K562 (cell line): ENCODE measurements at regions not wholly inside any gene's neighbourhood (a gene's known extent, or its start where the extent isn't known, plus 50 kb on each side); places are given as distances from the start of the nearest gene placed in this dataset.

Source experiments
- ATAC-seq: fragments of 200-7000 bp; cut with Tn5 transposase; 3 replicates; pipeline ENCODE4 v1.9.1; 2020; ENCODE audit warnings: moderate library complexity
- BruUV-seq: library from RNA; stranded (reverse); fragments of 400-500 nt; replicated peaks from 2 replicates; lab custom pipeline; 2021; lab: Mats Ljungman, UMichigan
- CTCF ChIA-PET: fragments of 300-600 bp; formaldehyde crosslinking; extraction: SDS; loops from one replicate; lab custom pipeline; 2021; ENCODE audit warnings: low intra/inter-chr PET ratio; lab: Yijun Ruan, JAX
- POLR2A ChIA-PET: fragments of 300-600, 350-650 bp; sonication (Branson Sonifier 250); formaldehyde crosslinking; extraction: SDS; loops from one replicate; lab custom pipeline; 2021; ENCODE audit warnings: antibody characterized with exemption, inconsistent platforms; lab: Yijun Ruan, JAX
- DNase-seq, 4 experiments: peaks; one replicate each; pipeline versions ENCODE4 v3.0.0 to v3.0.0-alpha.2; 2011 to 2018; ENCODE audit warnings: low spot score in 3 of 4, mixed read lengths in 3 of 4; ENCODE audit errors: extremely low read depth in 1 of 4
- FAIRE-seq: peaks from 2 replicates; lab custom pipeline; 2011; peaks lifted over from hg19 to GRCh38; lab: Jason Lieb, UNC
- H2AFZ ChIP-seq: 2 replicates; pipeline ENCODE4 v1.6.0; 2011; ENCODE audit warnings: low read depth, low read length, control low read depth, inconsistent platforms
- H3K27ac ChIP-seq: fragments of 200-600 bp; 3 replicates; pipeline ENCODE4 v1.8.0; 2011; ENCODE audit warnings: low read depth, mild to moderate bottlenecking, control low read depth, inconsistent platforms, low read length, moderate library complexity, mixed read lengths; ENCODE audit errors: extremely low read depth
- H3K27me3 ChIP-seq, 2 experiments: fragments of 300-600 bp in 1 of 2; 2 replicates in 1 of 2; 3 replicates in 1 of 2; pipeline versions ENCODE4 v1.6.0 to v1.8.0; 2011; ENCODE audit warnings: inconsistent platforms in 2 of 2, low read length in 2 of 2, mild to moderate bottlenecking in 1 of 2, mixed read lengths in 1 of 2, moderate library complexity in 1 of 2; ENCODE audit not compliant: control insufficient read depth in 2 of 2, insufficient read depth in 2 of 2
- H3K36me3 ChIP-seq: fragments of 300-600 bp; 3 replicates; pipeline ENCODE4 v1.8.0; 2011; ENCODE audit warnings: mild to moderate bottlenecking, low read length, inconsistent platforms; ENCODE audit not compliant: control insufficient read depth, insufficient read depth
- H3K4me1 ChIP-seq, 2 experiments: fragments of 200-600 bp in 1 of 2; replicated peaks in 1 of 2; 2 replicates in 1 of 2; 3 replicates in 1 of 2; pipeline versions ENCODE4 v1.5.1 to v1.8.0; 2011; ENCODE audit warnings: inconsistent platforms in 2 of 2, low read length in 2 of 2, mild to moderate bottlenecking in 1 of 2, mixed read lengths in 1 of 2, moderate library complexity in 1 of 2; ENCODE audit not compliant: control insufficient read depth in 2 of 2, insufficient read depth in 2 of 2
- H3K4me2 ChIP-seq: 2 replicates; pipeline ENCODE4 v1.6.1; 2011; ENCODE audit warnings: low read length, control low read depth, inconsistent platforms, mixed read lengths; ENCODE audit not compliant: insufficient read depth
- H3K4me3 ChIP-seq: fragments of 200-600 bp; sonication (generic), shearing (Covaris generic); 2 replicates; pipeline ENCODE4 v1.5.1; 2016; ENCODE audit warnings: control low read depth, inconsistent platforms
- H3K79me2 ChIP-seq: fragments of 200-600 bp; 3 replicates; pipeline ENCODE4 v1.8.0; 2011; ENCODE audit warnings: low read length, inconsistent platforms; ENCODE audit not compliant: control insufficient read depth, insufficient read depth
- H3K9ac ChIP-seq, 2 experiments: 2 replicates each; pipeline versions ENCODE4 v1.6.0 to v1.6.1; 2011; ENCODE audit warnings: low read depth in 2 of 2, low read length in 2 of 2, control low read depth in 1 of 2, inconsistent platforms in 1 of 2, mild to moderate bottlenecking in 1 of 2, mixed read lengths in 1 of 2; ENCODE audit not compliant: insufficient read depth in 1 of 2
- H3K9me1 ChIP-seq: one replicate; pipeline ENCODE4 v1.6.0; 2011; ENCODE audit warnings: inconsistent platforms, mild to moderate bottlenecking, low read length, moderate library complexity; ENCODE audit not compliant: control insufficient read depth, insufficient read depth
- H3K9me3 ChIP-seq: replicated peaks from 2 replicates; pipeline ENCODE4 v1.5.1; 2011; ENCODE audit warnings: low read depth, low read length, inconsistent platforms; ENCODE audit not compliant: control insufficient read depth, insufficient read depth
- H4K20me1 ChIP-seq: replicated peaks from 2 replicates; pipeline ENCODE4 v1.6.1; 2011; ENCODE audit warnings: low read length, inconsistent platforms, mixed read lengths; ENCODE audit not compliant: control insufficient read depth, insufficient read depth
- ADNP ChIP-seq: fragments of 200-800 bp; sonication (Bioruptor generic); IDR thresholded peaks from 2 replicates; pipeline ENCODE4 v1.6.1; 2016; ENCODE audit warnings: missing genetic modification characterization, missing compliant biosample characterization
- CEBPB ChIP-seq: fragments of 450-650 bp; IDR thresholded peaks from 2 replicates; pipeline ENCODE4 v1.6.1; 2016; ENCODE audit warnings: missing genetic modification characterization, missing compliant biosample characterization
- FOXM1 ChIP-seq, 2 experiments: fragments of 450-650 bp in 1 of 2; sonication (generic) in 1 of 2; formaldehyde crosslinking in 1 of 2; IDR thresholded peaks; 2 replicates each; pipeline versions ENCODE4 v1.6.1 to v1.9.0; 2017 to 2022; ENCODE audit warnings: low read depth in 2 of 2, mild to moderate bottlenecking in 2 of 2, missing genetic modification reagents in 1 of 2, moderate library complexity in 1 of 2
- HEY1 ChIP-seq: fragments of 250-450 bp; sonication (Bioruptor Pico); IDR thresholded peaks from 2 replicates; pipeline ENCODE4 v1.5.0; 2020; ENCODE audit warnings: mild to moderate bottlenecking, moderate library complexity, borderline replicate concordance
- HMGN3 ChIP-seq: IDR thresholded peaks from 2 replicates; pipeline ENCODE4 v1.6.1; 2011; ENCODE audit warnings: borderline replicate concordance, low read depth, mild to moderate bottlenecking, mixed read lengths, low read length; ENCODE audit not compliant: insufficient read length; ENCODE audit errors: extremely low read depth
- HOMEZ ChIP-seq: fragments of 250-450 bp; sonication (Bioruptor Pico); IDR thresholded peaks from 2 replicates; pipeline ENCODE4 v1.4.0; 2020; ENCODE audit warnings: mild to moderate bottlenecking, moderate library complexity
- NCOA4 ChIP-seq: fragments of 450-650 bp; IDR thresholded peaks from 2 replicates; pipeline ENCODE4 v1.6.1; 2018; ENCODE audit warnings: mild to moderate bottlenecking; ENCODE audit not compliant: partially characterized antibody
- SIRT6 ChIP-seq: IDR thresholded peaks from one replicate; pipeline ENCODE4 v1.6.1; 2012; ENCODE audit warnings: low read depth, mild to moderate bottlenecking, control low read depth, inconsistent platforms, low read length, moderate library complexity
- SIX5 ChIP-seq, 2 experiments: IDR thresholded peaks; 2 replicates each; pipeline ENCODE4 v1.6.1; 2011; ENCODE audit warnings: low read length in 2 of 2, borderline replicate concordance in 1 of 2, low read depth in 1 of 2, mild to moderate bottlenecking in 1 of 2, moderate library complexity in 1 of 2; ENCODE audit not compliant: insufficient read depth in 1 of 2
- SMAD2 ChIP-seq: fragments of 150-350 bp; IDR thresholded peaks from 2 replicates; pipeline ENCODE4 v1.6.1; 2014; ENCODE audit warnings: low read depth, mild to moderate bottlenecking, low read length
- U2AF1 ChIP-seq: fragments of 200-400 bp; formaldehyde crosslinking; optimal IDR thresholded peaks from 2 replicates; pipeline ENCODE3; 2017; ENCODE audit warnings: mild to moderate bottlenecking, low read depth, low read length, moderate library complexity
- ZBTB26 ChIP-seq: fragments of 450-650 bp; formaldehyde crosslinking; IDR thresholded peaks from 2 replicates; pipeline ENCODE4 v1.4.0; 2022; ENCODE audit warnings: missing genetic modification characterization
- ZNF518B ChIP-seq: fragments of 250-450 bp; sonication (Bioruptor Pico); IDR thresholded peaks from 2 replicates; pipeline ENCODE4 v1.5.0; 2021; ENCODE audit warnings: mild to moderate bottlenecking, moderate library complexity
- WGBS: fragments of 100-300 bp; shearing (Covaris generic); methylation state at CpG from one replicate; pipeline ENCODE4 v1.1.6; 2016; ENCODE audit warnings: low coverage, mixed read lengths; ENCODE audit not compliant: insufficient coverage; ENCODE audit errors: missing lambda C conversion rate; 5-methylcytosine and 5-hydroxymethylcytosine counted together
- in situ Hi-C: fragments of 300-500 bp; cut with MboI; formaldehyde crosslinking; loops from 4 replicates; pipeline ENCODE4 v1.15.0; 2018; ENCODE audit warnings: inconsistent platforms, mixed read lengths
- intact Hi-C: fragments of 100-400 bp; cut with micrococcal nuclease; formaldehyde crosslinking; loops from 2 replicates; pipeline ENCODE4 v1.14.2; 2022
- TF ChIP-seq, protein P1 (sequence below), 2 experiments: fragments of 450-650 bp; conservative IDR thresholded peaks; 2 replicates each; pipeline ENCODE4 v1.6.1; 2017; ENCODE audit warnings: mild to moderate bottlenecking in 2 of 2, moderate library complexity in 2 of 2

DNA sequence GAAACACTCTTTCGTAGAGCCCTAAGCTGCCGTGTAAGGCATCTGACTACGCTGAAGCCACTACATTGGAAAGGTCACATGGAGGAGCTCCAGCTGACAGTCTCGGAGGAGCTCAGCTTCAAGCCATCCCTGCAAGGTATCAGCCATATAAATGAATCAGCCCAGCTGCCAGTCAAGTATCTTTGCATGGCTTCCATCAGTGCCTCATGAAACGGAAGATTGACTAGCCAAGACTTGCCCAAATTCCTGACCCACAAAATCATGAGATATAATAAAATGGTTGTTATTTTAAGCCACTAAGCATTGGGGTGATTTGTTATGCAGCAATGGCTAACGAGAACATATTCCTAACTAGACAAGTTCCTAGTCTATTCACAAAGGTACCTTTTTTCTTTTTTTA is 104.1 kb upstream of the SCOC start:
- H3K79me2 ChIP-seq, result no peaks in the 10 kb centered on the region
- no TSS peak for BruUV-seq
- ChIA-PET POLR2A (no interaction called here), CTCF (no interaction called here)
- H3K27me3 ChIP-seq, result peaks cover 9 to 18% of the 10 kb centered on the region in 2 experiments
- no peaks in the 10 kb centered on the region for H4K20me1 ChIP-seq
- no peak overlapping the region for H3K4me3 ChIP-seq
- no peaks in the 10 kb centered on the region for H3K36me3 ChIP-seq
- H3K9ac ChIP-seq, result no peak overlapping the region
- H3K4me1 ChIP-seq, result no peaks in the 10 kb centered on the region
- in situ Hi-C loops, result no loop called here
- no peaks in the 10 kb centered on the region for H3K9me1 ChIP-seq
- H3K4me2 ChIP-seq, result no peak overlapping the region
- no peak overlapping the region for H3K27ac ChIP-seq
- no peaks in the 10 kb centered on the region for H3K9me3 ChIP-seq
- no peak for DNase-seq
- WGBS, result 0% methylated on average over 6 of the region's 6 CpGs
- no peak for ATAC-seq
- intact Hi-C loops, result no loop called here
- no peak overlapping the region for H2AFZ ChIP-seq
- no peak for FAIRE-seq
- no peak for TF ChIP-seq NCOA4
- no peak for TF ChIP-seq ZNF518B
- no peak for TF ChIP-seq SIRT6
- TF ChIP-seq HEY1 (CRISPR knock-in tag), result no peak
- no peak for TF ChIP-seq CEBPB (tag)
- TF ChIP-seq U2AF1, result no peak
- TF ChIP-seq SMAD2, result no peak
- no peak for TF ChIP-seq SIX5 (IDR thresholded peaks at IDR 0.05; ENCODE audit: borderline replicate concordance in 1 of 2, insufficient read depth in 1 of 2, low read depth in 1 of 2, low read length in 2 of 2)
- TF ChIP-seq, protein P1, sequence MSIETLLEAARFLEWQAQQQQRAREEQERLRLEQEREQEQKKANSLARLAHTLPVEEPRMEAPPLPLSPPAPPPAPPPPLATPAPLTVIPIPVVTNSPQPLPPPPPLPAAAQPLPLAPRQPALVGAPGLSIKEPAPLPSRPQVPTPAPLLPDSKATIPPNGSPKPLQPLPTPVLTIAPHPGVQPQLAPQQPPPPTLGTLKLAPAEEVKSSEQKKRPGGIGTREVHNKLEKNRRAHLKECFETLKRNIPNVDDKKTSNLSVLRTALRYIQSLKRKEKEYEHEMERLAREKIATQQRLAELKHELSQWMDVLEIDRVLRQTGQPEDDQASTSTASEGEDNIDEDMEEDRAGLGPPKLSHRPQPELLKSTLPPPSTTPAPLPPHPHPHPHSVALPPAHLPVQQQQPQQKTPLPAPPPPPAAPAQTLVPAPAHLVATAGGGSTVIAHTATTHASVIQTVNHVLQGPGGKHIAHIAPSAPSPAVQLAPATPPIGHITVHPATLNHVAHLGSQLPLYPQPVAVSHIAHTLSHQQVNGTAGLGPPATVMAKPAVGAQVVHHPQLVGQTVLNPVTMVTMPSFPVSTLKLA (conservative IDR thresholded peaks at IDR 0.05), result no peak
- no peak for TF ChIP-seq ADNP (tag)
- no peak for TF ChIP-seq HMGN3
- no peak for TF ChIP-seq HOMEZ (CRISPR knock-in tag)
- TF ChIP-seq ZBTB26 (CRISPR knock-in tag), result no peak
- no peak for TF ChIP-seq FOXM1 (IDR thresholded peaks at IDR 0.05; ENCODE audit: low read depth)
- no peak for TF ChIP-seq FOXM1 (CRISPR knock-in tag; IDR thresholded peaks at IDR 0.05; ENCODE audit: low read depth)
